Hematopoietic multipotent progenitor cell treated with erythropoietin and hydrocortisone succinate and interleukin-3 and kit ligand, for 6 days (in vitro differentiated cells): ENCODE measurements at regions not wholly inside any gene's neighbourhood (a gene's known extent, or its start where the extent isn't known, plus 50 kb on each side); places are given as distances from the start of the nearest gene placed in this dataset.
"Not testable (repeated sequence)": the region's sequence is repeated elsewhere in the genome, so short reads cannot be mapped to it uniquely, and the experiment has no call there.

Experiments used
- DNase-seq: peaks from one replicate; pipeline ENCODE4 v3.0.0-alpha.2; 2015

DNA sequence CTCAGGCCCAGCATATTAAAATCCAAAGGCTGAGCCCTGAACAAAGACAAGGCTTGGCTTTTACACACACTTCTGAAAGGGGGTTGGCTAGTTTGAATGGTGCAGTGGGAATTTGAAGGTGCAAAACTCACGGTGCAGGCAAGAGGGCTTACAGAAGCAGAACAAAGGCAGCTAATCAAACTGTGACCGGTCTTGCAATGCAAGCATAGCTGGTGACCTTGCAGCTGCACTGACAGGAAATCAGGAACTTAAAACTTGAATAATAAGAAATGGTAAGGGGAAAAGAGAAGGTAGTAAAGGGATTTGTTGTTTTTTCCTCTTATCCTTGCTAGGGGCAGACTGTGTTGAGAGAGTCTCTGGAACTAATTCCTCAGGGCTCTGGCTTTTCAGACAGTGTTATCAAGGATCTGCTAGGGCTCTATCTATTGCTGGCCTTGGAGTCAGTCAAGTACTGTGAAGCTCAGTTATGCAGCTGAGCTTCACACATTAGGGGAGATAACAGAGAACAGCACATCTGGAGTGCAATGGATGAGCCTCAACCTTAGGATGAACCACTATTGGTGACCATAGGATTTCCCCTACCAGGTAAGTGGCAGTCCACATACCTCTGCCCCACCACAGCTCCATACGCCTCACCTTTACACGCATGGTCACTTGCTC is 97.6 kb downstream of the PPIAL4G start:
- peak; percentile 34 for DNase-seq

GRCh38 chr1:148383966-148384365 is 99.1 kb downstream of the PPIAL4G start:
- DNase-seq = no peak

GRCh38 chr1:148379697-148380096 is 103.4 kb downstream of the PPIAL4G start:
- no peak for DNase-seq

GRCh38 chr1:148379170-148379500 is 104.0 kb downstream of the PPIAL4G start:
- DNase-seq = no peak

DNA sequence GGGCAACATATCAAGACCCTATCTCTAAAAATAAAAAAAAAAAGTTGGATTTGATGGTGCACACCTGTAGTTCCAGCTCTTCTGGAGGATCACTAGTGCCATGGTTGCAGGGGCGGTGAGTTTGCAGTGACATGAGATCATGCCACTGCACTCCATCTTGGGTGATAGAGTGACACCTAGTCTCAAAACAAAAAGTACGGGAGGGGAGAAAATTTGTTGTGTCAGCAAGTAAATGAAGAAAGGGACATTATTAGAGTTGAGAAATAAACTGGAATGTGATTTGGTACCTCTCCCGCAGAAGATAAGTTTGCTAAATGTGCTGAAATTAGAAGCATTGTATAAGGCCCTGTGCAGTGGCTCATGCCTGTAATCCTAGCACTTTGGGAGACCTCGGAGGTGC is 105.1 kb downstream of the PPIAL4G start:
- not testable (repeated sequence) for DNase-seq

DNA sequence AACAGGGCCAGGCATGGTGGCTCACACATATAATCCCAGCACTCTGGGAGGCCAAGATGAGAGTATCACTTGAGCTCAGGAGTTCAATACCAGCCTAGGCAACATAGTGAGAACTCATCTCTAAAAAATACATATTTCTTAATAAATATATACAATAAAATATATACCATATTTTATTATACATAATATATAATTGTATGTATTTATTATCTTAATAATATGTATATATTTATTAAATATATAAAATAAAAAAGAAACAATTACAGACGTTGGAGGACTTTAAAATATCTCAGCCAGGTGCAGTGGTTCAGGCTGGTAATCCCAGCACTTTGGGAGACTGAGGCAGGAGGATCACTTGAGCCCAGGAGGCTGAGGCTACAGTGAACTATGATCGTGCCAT is 106.1 kb downstream of the PPIAL4G start:
- DNase-seq = not testable (repeated sequence)

- DNase-seq = no peak
Measured at GRCh38 chr1:148374101-148374500, 109.0 kb downstream of the PPIAL4G start.

DNA sequence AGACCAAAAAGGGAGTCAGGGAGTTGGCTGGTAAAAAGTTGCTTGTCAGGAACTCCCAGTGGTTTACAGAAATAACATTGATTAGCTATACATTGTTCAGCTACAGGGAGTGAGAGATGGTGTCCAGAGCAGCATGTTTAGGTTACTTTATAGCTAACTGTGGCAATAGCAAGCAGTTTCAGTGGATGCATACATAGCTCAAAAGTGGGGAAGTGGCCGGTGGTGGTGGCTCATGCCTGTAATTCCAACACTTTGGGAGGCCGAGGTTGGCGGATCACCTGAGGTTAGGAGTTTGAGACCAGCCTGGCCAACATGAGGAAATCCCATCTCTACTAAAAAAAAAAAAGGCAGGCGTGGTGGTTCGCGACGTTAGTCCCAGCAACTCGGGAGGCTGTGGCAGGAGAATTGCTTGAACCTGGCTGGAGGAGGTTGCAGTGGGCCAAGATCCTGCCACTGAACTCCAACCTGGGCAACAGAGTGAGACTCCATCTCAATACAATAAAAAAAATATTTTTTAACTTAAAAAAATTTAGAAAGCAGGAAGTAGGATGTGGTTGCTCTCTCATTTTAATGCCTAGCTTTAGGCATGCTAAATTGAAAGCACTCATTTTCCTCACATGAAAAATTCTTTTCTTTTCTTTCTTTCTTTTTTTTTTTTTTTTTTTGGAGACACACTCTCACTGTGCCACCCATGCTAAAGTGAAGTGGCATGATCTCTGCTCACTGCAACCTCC is 109.7 kb downstream of the PPIAL4G start:
- DNase-seq = no peak

GRCh38 chr1:148372731-148373130 is 110.4 kb downstream of the PPIAL4G start:
- no peak for DNase-seq

DNA sequence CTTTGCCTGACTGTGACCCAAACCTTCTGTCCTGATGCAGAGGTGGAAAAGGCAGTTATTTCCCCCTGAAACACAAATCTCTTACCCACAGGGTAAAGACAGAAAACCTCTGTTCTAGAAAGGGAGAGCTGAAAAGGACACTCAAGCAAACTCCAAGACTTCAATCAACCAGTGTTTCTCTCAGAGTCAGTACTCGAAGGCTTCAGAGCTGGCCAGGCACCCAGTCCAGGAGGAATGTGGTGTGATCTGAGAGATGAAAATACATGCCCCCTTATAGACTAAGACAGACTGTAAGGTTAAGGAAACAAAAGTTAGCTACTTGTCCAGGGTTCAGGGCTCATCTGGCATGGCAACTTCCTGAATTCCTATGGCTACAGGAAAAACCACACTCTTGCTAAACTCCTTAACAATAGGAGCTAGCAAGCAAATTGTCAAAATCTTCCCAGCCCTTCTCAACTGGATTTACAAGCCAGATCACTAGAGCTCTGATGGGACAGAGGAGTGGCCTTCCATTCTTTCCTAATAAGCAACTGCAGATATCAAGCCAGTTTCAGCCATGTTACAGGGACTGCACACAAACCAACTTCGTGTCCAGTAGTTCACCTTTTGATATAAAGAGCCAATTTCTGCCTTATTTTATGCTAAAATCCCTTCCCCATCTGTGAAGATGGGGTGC is 110.9 kb downstream of the PPIAL4G start:
- not testable (repeated sequence) for DNase-seq

GRCh38 chr1:148371551-148371994 is 111.5 kb downstream of the PPIAL4G start:
- DNase-seq = peak; percentile 90

DNA sequence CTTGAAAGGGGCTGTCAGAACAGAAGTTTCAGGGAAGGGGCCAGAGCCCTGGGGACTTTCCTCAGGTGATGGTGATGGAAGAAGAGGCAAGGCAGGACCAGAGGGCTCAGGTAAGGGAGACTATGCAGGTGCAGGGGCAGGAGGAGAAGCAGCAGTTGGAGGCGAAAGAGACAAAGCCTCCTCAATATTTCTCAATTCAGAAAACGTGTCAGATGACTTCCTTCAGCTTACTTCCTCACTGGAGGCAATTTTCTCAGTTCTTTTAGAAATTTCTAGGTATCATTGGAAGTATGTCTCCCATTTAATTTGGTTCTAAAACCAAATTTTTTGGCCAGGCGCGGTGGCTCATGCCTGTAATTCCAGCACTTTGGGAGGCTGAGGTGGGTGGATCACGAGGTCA is 112.4 kb downstream of the PPIAL4G start:
- not testable (repeated sequence) for DNase-seq

- no peak for DNase-seq
Measured at GRCh38 chr1:148367596-148367995, 115.5 kb downstream of the PPIAL4G start.

- DNase-seq = not testable (repeated sequence)
Measured at GRCh38 chr1:148366136-148366753, 116.9 kb downstream of the PPIAL4G start.

DNA sequence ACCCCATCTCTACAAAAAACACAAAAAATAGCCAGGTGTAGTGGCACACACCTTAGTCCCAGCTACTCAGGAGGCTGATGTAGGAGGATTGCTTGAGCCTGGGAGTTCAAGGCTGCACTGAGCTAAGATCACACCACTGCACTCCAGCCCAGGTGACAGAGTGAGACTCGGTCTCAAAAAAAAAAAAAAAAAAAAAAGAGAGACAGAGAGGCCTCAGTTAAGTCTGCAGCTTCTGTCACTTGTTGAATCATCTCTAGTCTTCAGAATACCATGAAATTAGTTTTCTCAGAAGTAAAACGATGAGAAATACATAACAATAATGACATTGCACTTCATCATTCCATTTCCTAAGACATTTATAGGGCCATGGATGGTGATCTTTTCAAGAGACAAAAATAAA is 118.0 kb downstream of the PPIAL4G start:
- DNase-seq = not testable (repeated sequence)

GRCh38 chr1:148363979-148364378 is 119.1 kb downstream of the PPIAL4G start:
- not testable (repeated sequence) for DNase-seq

- DNase-seq = peak; percentile 37
Measured at GRCh38 chr1:148363439-148363810, 119.7 kb downstream of the PPIAL4G start.

- peak; percentile 29 for DNase-seq
Measured at GRCh38 chr1:148362626-148363438, 120.3 kb downstream of the PPIAL4G start.

DNA sequence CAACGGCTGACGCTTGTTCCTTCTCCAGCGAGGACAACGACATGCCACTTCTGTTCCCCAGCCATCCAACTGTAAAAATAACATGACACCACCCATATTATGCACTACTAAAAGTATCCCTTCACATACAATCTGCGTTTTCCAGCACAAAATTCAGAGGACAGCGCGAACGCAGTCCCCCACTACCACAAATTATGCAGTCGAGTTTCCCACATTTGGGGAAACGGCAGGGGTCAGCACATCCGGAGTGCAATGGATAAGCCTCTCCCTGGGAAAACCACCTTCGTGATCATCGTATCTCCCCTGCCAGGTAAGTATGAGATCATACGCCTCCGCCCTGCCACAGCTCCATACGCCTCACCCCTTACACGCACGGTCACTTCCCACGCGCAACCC is 120.9 kb downstream of the PPIAL4G start:
- DNase-seq = no peak

DNA sequence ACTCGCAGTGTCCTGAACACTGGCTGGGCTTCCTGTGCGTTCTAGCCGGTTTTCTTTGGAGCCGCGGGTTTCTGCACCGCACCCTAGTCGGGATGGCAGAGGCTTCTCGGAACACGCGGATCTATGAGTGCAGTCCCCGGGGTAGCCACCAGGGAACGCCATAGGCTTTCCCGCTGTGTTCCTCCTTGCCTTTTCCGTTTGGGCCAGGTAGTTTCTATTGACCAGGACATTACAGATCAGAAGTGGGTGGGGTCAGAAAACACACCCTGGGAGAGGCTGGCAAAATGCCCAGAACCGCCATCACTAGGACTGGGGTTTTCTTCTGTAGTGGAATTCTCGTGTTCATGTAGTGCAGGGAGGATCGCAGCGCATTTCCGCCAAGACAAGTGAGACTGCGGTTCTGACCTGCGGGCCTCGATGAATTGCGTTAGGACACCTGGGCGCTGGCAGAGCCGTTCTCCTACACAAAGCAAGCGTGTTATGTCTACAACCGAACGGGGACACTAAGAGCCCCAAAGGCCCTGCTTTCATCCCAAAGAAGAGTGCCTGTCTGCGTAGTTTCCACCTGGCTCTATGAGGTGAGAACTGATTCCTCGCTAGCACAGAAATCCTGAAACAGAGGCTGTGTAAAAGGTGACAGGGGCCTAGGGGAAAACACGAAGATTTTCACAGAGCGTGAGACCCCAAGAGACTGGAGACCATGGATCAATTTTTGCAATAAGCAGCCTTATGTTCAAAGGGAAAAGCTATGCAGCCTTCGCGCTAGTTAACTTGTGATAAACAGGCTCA is 121.5 kb downstream of the PPIAL4G start:
- DNase-seq = peak; percentile 78

DNA sequence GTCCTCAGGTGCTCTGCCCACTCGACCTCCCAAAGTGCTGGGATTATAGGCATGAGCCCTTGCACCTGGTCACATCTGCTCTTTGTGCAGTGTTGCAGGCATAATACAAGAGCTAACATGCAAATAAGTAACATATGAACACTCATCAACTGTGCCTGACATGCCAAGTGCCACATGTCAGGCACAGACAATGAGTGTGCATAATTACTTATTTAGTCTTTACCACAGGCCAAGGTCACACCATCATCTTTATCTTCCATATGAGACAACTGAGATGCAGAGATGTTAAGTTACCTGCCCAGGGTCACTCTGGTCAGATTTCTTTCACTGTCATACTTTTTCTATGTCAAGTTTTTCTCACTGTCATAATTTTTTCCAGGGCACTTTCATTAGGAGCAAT is 126.1 kb downstream of the PPIAL4G start:
- DNase-seq = no peak

- no peak for DNase-seq
Measured at GRCh38 chr1:148355976-148356375, 127.1 kb downstream of the PPIAL4G start.
